Endodermal cell (in vitro differentiated cells): ENCODE measurements at regions not wholly inside any gene's neighbourhood (a gene's known extent, or its start where the extent isn't known, plus 50 kb on each side); places are given as distances from the start of the nearest gene placed in this dataset.

Experiments
- DNase-seq: peaks from one replicate; pipeline ENCODE4 v3.0.0-alpha.2; 2017
- H3K27ac ChIP-seq: 2 replicates; pipeline ENCODE4 v1.5.1; 2013; ENCODE audit warnings: mild to moderate bottlenecking, low read depth, low read length, moderate library complexity
- H3K27me3 ChIP-seq: 2 replicates; pipeline ENCODE4 v1.6.1; 2013; ENCODE audit warnings: mild to moderate bottlenecking, low read length, moderate library complexity; ENCODE audit not compliant: insufficient read depth, control insufficient read depth, poor library complexity, severe bottlenecking
- H3K36me3 ChIP-seq: 2 replicates; pipeline ENCODE4 v1.7.0; 2013; ENCODE audit warnings: mild to moderate bottlenecking, low read length, moderate library complexity; ENCODE audit not compliant: control insufficient read depth, insufficient read depth
- H3K4me1 ChIP-seq: one replicate; pipeline ENCODE4 v1.7.0; 2013; ENCODE audit warnings: low read length; ENCODE audit not compliant: control insufficient read depth, insufficient read depth
- H3K4me3 ChIP-seq: 2 replicates; pipeline ENCODE4 v1.5.1; 2013; ENCODE audit warnings: mild to moderate bottlenecking, low read length, moderate library complexity
- H3K9ac ChIP-seq: 2 replicates; pipeline ENCODE4 v1.6.1; 2013; ENCODE audit warnings: mild to moderate bottlenecking, low read length, moderate library complexity; ENCODE audit not compliant: poor library complexity, severe bottlenecking; ENCODE audit errors: extremely low read depth
- H3K9me3 ChIP-seq: 2 replicates; pipeline ENCODE4 v1.6.1; 2013; ENCODE audit warnings: mild to moderate bottlenecking, low read length, moderate library complexity; ENCODE audit not compliant: control insufficient read depth
- H3K27ac Mint-ChIP-seq: 2 replicates; pipeline ENCODE4 v1.8.0; 2020; ENCODE audit warnings: mixed read lengths
- H3K27me3 Mint-ChIP-seq: 2 replicates; pipeline ENCODE4 v1.8.0; 2021; ENCODE audit warnings: mild to moderate bottlenecking, mixed read lengths; ENCODE audit not compliant: insufficient read depth
- H3K36me3 Mint-ChIP-seq: 2 replicates; pipeline ENCODE4 v1.8.0; 2020; ENCODE audit warnings: low read depth, mixed read lengths
- H3K4me1 Mint-ChIP-seq: 2 replicates; pipeline ENCODE4 v1.8.0; 2020; ENCODE audit warnings: mixed read lengths
- H3K4me3 Mint-ChIP-seq: 2 replicates; pipeline ENCODE4 v1.8.0; 2020; ENCODE audit warnings: mild to moderate bottlenecking, moderate library complexity, mixed read lengths
- H3K9me3 Mint-ChIP-seq: 2 replicates; pipeline ENCODE4 v1.8.0; 2020; ENCODE audit warnings: mild to moderate bottlenecking, mixed read lengths
- WGBS, 2 experiments: methylation state at CpG; one replicate each; pipeline versions ENCODE4 v1.1.5 to v1.1.7; 2013; ENCODE audit warnings: missing lambda C conversion rate in 2 of 2, mixed read lengths in 1 of 2; ENCODE audit not compliant: insufficient coverage in 1 of 2, insufficient read length in 1 of 2; 5-methylcytosine and 5-hydroxymethylcytosine counted together
- TF ChIP-seq, protein P1 (sequence below): fragments of 200-600 bp; sonication (generic); conservative IDR thresholded peaks from 2 replicates; pipeline ENCODE4 v1.5.0; 2021; ENCODE audit warnings: antibody characterized with exemption, mild to moderate bottlenecking

DNA sequence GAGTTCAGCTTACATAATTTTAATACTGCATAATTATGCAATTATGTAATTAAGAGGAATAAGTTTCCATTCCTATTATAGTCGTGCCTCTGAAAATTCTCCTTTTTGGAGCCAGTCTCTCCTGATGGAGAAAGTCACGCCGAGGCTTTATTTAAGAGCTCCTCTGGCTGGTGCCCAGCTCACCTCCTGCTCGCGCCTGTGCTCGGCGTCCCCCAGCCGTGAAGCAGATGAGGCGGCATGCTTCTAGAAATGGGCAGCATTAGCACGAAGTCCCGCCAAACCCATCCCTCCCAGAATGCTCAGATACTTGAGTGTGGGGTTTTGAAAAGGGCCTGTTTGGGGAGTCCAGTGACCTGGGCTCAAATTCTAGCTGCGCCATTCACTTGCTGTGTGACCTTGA lies 153.0 kb downstream of the PHETA1 start:
- no peak overlapping the region for H3K27ac ChIP-seq
- H3K9ac ChIP-seq, result no peak overlapping the region
- no peaks in the 10 kb centered on the region for H3K4me1 ChIP-seq
- Mint-ChIP-seq H3K36me3 (peaks cover 10% of the 10 kb centered on the region), H3K4me1 (peaks cover 20% of the 10 kb centered on the region), H3K27me3 (no peaks in the 10 kb centered on the region), H3K9me3 (no peaks in the 10 kb centered on the region), H3K27ac (no peak overlapping the region), H3K4me3 (no peak overlapping the region)
- DNase-seq, result no peak
- no peak overlapping the region for H3K4me3 ChIP-seq
- TF ChIP-seq, protein P1, sequence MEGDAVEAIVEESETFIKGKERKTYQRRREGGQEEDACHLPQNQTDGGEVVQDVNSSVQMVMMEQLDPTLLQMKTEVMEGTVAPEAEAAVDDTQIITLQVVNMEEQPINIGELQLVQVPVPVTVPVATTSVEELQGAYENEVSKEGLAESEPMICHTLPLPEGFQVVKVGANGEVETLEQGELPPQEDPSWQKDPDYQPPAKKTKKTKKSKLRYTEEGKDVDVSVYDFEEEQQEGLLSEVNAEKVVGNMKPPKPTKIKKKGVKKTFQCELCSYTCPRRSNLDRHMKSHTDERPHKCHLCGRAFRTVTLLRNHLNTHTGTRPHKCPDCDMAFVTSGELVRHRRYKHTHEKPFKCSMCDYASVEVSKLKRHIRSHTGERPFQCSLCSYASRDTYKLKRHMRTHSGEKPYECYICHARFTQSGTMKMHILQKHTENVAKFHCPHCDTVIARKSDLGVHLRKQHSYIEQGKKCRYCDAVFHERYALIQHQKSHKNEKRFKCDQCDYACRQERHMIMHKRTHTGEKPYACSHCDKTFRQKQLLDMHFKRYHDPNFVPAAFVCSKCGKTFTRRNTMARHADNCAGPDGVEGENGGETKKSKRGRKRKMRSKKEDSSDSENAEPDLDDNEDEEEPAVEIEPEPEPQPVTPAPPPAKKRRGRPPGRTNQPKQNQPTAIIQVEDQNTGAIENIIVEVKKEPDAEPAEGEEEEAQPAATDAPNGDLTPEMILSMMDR, result no peak
- 87 to 91% methylated on average over 6 to 12 of the region's 12 CpGs for WGBS, 2 experiments
- no peaks in the 10 kb centered on the region for H3K27me3 ChIP-seq
- H3K9me3 ChIP-seq, result no peaks in the 10 kb centered on the region
- H3K36me3 ChIP-seq, result no peaks in the 10 kb centered on the region

DNA sequence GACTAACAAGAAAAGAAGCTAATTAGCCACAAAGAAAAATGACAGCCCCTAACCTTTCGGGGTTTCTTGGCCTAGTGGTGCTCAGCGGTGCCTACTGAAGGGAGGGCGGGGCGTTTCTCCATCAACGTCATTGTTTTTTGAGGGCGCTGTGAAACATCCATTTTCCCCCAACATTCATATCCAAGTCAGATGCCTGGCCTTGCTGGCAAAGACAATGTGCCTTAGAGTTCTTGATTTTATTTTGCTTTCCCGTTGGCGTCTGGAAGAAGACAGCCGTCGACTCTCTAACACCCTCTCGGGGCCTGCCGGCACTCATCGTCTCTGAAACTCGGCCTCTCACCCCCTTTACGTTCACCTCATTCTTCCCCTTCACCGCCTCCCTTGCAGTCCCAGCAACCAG lies 154.5 kb downstream of the PHETA1 start:
- Histone ChIP-seq H3K4me3 (no peak overlapping the region), H3K27me3 (no peaks in the 10 kb centered on the region), H3K27ac (no peak overlapping the region), H3K9me3 (no peaks in the 10 kb centered on the region), H3K4me1 (peaks cover 3% of the 10 kb centered on the region), H3K36me3 (no peaks in the 10 kb centered on the region), H3K9ac (no peak overlapping the region)
- Mint-ChIP-seq H3K36me3 (peaks cover 9% of the 10 kb centered on the region), H3K4me1 (peaks cover 24% of the 10 kb centered on the region), H3K4me3 (no peak overlapping the region), H3K9me3 (no peaks in the 10 kb centered on the region), H3K27ac (no peak overlapping the region), H3K27me3 (no peaks in the 10 kb centered on the region)
- TF ChIP-seq, protein P1, result no peak
- no peak for DNase-seq
- 87 to 92% methylated on average over 10 to 16 of the region's 16 CpGs for WGBS, 2 experiments

DNA sequence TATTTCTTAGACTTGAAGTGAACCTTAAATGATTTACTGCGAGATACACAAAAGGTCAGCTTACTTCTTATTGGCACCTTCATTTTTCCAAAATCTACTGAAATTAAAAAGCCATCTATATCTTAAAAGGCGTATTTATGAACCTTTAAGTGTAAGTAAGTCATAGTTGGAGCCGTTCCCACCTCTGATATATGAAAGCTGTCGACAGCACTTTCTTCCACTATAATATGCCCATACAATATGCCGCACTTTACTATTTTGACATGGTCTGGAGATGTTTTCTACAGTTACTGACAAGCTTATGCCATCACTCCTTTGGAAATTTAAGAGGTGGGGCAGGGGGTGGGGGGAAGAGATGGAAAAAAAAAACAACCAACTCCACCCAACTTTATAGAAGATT lies 155.3 kb downstream of the PHETA1 start:
- H3K27me3 ChIP-seq, result no peaks in the 10 kb centered on the region
- DNase-seq, result no peak
- H3K9me3 Mint-ChIP-seq, result no peaks in the 10 kb centered on the region
- peaks cover 24% of the 10 kb centered on the region for H3K4me1 Mint-ChIP-seq
- H3K27ac Mint-ChIP-seq, result no peak overlapping the region
- H3K27ac ChIP-seq, result no peak overlapping the region
- H3K36me3 ChIP-seq, result no peaks in the 10 kb centered on the region
- TF ChIP-seq, protein P1, result no peak
- H3K4me3 Mint-ChIP-seq, result no peak overlapping the region
- no peaks in the 10 kb centered on the region for H3K9me3 ChIP-seq
- H3K36me3 Mint-ChIP-seq, result peaks cover 5% of the 10 kb centered on the region
- H3K4me3 ChIP-seq, result no peak overlapping the region
- H3K27me3 Mint-ChIP-seq, result no peaks in the 10 kb centered on the region
- no peak overlapping the region for H3K9ac ChIP-seq
- 80 to 96% methylated on average over 3 to 5 of the region's 5 CpGs for WGBS, 2 experiments
- H3K4me1 ChIP-seq, result peaks cover 3% of the 10 kb centered on the region
